Bronchial epithelial cell (primary cell): ENCODE measurements at regions not wholly inside any gene's neighbourhood (a gene's known extent, or its start where the extent isn't known, plus 50 kb on each side); places are given as distances from the start of the nearest gene placed in this dataset.

ENCODE experiments used
- DNase-seq: peaks from one replicate; pipeline ENCODE4 v3.0.0-alpha.2; 2010; ENCODE audit warnings: low read depth
- FAIRE-seq: peaks from 2 replicates; lab custom pipeline; 2011; peaks lifted over from hg19 to GRCh38; lab: Jason Lieb, UNC
- H3K27me3 ChIP-seq: 2 replicates; pipeline ENCODE4 v1.5.1; 2011; ENCODE audit warnings: low read length; ENCODE audit not compliant: control insufficient read depth, insufficient read depth
- H3K36me3 ChIP-seq: 2 replicates; pipeline ENCODE4 v1.5.1; 2011; ENCODE audit warnings: low read length; ENCODE audit not compliant: control insufficient read depth, insufficient read depth
- H3K4me3 ChIP-seq: 2 replicates; pipeline ENCODE4 v1.5.1; 2011; ENCODE audit warnings: mild to moderate bottlenecking, low read depth, low read length, control low read depth
- TF ChIP-seq, protein P1 (sequence below): IDR thresholded peaks from 2 replicates; pipeline ENCODE4 v1.5.1; 2011; ENCODE audit warnings: mild to moderate bottlenecking, moderate library complexity, low read length, control low read depth, inconsistent platforms; ENCODE audit not compliant: insufficient read depth, severe bottlenecking

DNA sequence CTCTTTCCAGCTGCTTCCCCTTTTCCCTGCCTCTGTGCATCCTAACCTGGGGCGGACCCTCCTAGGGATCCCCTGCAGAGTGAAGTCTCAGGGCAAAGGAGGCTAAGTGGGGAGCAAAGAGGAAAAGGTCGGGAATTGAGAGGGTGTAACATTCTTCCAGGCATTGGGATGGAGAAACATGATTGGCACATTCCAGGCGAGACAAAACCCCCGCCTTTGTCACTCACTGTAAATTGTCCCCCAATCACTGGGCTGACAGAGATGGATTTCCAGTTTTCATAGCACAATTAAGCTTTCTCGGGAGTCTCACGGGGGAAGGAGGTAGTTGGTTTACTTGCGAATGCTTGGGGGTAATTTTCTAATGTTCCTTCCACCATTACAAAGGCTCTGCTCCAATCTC is 74.9 kb downstream of the MIAT start:
- Histone ChIP-seq H3K36me3 (peaks cover 3% of the 10 kb centered on the region), H3K27me3 (no peaks in the 10 kb centered on the region), H3K4me3 (no peak overlapping the region)
- TF ChIP-seq, protein P1, sequence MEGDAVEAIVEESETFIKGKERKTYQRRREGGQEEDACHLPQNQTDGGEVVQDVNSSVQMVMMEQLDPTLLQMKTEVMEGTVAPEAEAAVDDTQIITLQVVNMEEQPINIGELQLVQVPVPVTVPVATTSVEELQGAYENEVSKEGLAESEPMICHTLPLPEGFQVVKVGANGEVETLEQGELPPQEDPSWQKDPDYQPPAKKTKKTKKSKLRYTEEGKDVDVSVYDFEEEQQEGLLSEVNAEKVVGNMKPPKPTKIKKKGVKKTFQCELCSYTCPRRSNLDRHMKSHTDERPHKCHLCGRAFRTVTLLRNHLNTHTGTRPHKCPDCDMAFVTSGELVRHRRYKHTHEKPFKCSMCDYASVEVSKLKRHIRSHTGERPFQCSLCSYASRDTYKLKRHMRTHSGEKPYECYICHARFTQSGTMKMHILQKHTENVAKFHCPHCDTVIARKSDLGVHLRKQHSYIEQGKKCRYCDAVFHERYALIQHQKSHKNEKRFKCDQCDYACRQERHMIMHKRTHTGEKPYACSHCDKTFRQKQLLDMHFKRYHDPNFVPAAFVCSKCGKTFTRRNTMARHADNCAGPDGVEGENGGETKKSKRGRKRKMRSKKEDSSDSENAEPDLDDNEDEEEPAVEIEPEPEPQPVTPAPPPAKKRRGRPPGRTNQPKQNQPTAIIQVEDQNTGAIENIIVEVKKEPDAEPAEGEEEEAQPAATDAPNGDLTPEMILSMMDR, result no peak
- FAIRE-seq, result no peak
- no peak for DNase-seq

DNA sequence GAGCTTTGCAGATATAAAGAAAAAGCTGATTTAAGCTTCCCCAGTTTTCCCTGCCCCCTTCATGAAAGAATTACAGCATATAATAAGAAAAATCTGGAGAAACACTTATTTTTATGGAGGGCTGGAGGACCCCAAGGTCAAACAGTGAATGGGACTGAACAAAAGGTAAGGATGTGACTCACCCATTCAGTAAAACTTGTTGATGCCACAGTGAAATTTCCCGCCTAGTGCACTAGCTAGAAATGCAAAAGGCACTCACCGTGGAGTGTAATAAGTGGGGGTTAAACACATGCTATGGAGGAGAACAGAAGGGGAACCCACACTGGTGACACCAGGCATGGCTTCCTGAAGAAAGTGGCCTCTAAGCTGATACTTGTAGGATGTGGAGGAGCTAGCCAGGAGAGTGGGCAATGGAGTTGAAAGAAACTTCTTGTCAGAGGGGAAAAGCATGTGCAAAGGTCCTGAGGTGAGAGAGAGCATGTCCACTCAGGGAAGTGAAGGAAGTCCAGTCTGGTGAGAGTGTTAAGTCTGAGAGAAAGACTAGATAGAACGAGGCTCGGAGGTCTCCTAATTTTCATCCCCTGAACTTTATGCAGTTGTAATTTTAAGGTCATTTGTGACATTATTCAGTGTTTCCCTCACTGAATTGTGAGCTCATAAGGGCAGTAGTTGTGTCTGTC is 77.1 kb downstream of the MIAT start:
- TF ChIP-seq, protein P1, result no peak
- Histone ChIP-seq H3K36me3 (peaks cover 1% of the 10 kb centered on the region), H3K4me3 (no peak overlapping the region), H3K27me3 (no peaks in the 10 kb centered on the region)
- FAIRE-seq, result no peak
- DNase-seq, result no peak

DNA sequence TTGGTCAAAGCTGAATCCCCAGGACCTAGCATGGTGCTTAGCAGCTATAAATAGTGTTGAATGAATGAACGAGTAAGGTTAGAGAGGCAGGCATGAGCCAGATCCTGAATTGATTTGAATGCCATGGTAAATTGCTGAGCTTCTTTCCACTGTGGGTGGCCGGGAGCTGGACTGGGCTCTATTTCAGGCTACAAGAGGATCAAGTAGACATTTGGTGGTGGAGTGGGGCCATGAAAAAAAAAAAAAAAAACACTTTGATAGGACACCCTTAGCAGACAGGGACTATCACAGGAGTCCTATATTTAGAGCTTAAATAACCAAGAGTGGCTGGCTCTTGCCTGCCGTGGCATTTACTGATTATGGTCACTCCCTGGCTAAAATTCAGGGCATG is 77.6 kb downstream of the MIAT start:
- DNase-seq, result no peak
- Histone ChIP-seq H3K36me3 (peaks cover 1% of the 10 kb centered on the region), H3K27me3 (no peaks in the 10 kb centered on the region), H3K4me3 (no peak overlapping the region)
- no peak for FAIRE-seq
- TF ChIP-seq, protein P1, result no peak

DNA sequence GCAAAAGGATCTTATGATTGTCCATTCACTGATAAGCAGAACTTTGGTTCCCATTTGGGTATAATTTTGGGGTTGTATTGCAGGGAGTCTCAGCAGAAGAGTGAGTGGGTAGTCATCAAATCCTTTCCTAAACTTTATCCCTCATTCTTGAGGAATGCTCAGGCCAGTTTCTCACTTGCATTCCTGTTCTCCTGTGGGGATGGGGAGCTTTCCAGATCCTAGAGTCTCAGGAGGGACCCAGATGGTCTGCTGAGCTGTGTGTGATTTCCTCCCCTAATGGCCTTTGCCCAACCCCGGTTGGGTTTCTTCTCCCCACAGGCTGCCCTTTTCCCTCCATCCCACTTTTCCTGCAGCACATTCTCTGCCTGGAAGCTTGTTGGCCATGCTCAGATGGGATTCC is 79.9 kb downstream of the MIAT start:
- no peaks in the 10 kb centered on the region for H3K27me3 ChIP-seq
- H3K4me3 ChIP-seq, result no peak overlapping the region
- no peak for DNase-seq
- TF ChIP-seq, protein P1, result no peak
- no peak for FAIRE-seq
- peaks cover 1% of the 10 kb centered on the region for H3K36me3 ChIP-seq

DNA sequence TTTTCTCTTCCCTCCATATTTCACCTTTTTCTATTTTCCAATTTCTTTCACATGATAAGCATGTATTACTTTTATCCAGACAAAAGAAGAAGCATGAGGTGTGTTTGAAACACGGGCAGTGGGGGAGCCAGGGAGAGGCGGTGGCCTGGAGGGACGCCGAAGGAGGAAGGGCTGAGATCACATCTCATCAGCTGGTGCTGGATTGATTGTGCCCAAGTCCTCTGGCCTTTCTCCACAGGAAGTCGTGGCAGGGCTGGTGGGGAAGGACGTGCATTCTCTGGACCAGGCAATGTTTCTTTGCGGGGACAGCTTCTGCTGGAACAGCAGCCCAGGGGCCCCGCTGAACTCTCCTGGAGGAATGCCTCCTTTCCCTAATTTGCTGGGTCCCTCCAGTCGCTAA is 82.9 kb downstream of the MIAT start:
- FAIRE-seq (no peak), DNase-seq (no peak)
- H3K27me3 ChIP-seq, result no peaks in the 10 kb centered on the region
- TF ChIP-seq, protein P1, result no peak
- no peaks in the 10 kb centered on the region for H3K36me3 ChIP-seq
- H3K4me3 ChIP-seq, result no peak overlapping the region

DNA sequence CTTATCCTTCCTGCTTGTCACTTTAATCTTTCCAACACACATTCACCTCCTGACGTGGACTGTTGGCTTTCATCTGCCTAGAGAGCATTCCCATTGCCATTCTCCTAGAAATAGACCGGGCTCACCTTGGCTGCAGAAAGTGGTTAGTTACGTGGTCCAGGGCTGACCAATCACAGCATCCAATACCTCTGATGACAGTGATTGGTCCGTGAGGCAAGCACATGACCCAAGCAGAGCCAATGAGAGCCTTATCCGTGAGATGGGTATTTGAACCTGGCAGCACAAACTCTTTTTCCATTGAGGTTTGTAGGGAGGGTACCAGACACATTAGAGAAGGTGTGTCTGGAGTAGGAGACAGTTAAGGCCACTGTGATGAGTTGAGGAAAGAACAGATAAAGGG is 85.8 kb downstream of the MIAT start:
- Histone ChIP-seq H3K36me3 (no peaks in the 10 kb centered on the region), H3K27me3 (no peaks in the 10 kb centered on the region), H3K4me3 (no peak overlapping the region)
- TF ChIP-seq, protein P1, result no peak
- no peak for DNase-seq
- FAIRE-seq, result no peak
